ENCODE measurements at regions not wholly inside any gene's neighbourhood (a gene's known extent, or its start where the extent isn't known, plus 50 kb on each side); places are given as distances from the start of the nearest gene placed in this dataset.

- TF ChIP-seq CTCF (IDR thresholded peaks at IDR 0.05) (no peak), EZH2phosphoT487 (IDR thresholded peaks at IDR 0.05) (no peak), EZH2 (IDR thresholded peaks at IDR 0.05) (no peak)
Measured at GRCh38 chr7:47153576-47153975, 428.3 kb downstream of the TNS3 start.
